Memory B cell (primary cell): ENCODE measurements at regions not wholly inside any gene's neighbourhood (a gene's known extent, or its start where the extent isn't known, plus 50 kb on each side); places are given as distances from the start of the nearest gene placed in this dataset.
"Not testable (repeated sequence)": the region's sequence is repeated elsewhere in the genome, so short reads cannot be mapped to it uniquely, and the experiment has no call there.

Experiments used
- ATAC-seq: fragments of 150-1000 bp; cut with Tn5 transposase; 2 replicates; pipeline ENCODE4 v1.10.0; 2021; ENCODE audit warnings: low read depth, mild to moderate bottlenecking, moderate library complexity
- DNase-seq, 2 donors: peaks; one replicate each; pipeline ENCODE4 v3.0.0; 2022; ENCODE audit warnings: low spot score in 2 of 2
- H3K27ac Mint-ChIP-seq: one replicate; pipeline ENCODE4 v1.8.0; 2022; ENCODE audit warnings: mild to moderate bottlenecking, moderate library complexity, mixed read lengths
- H3K27me3 Mint-ChIP-seq: one replicate; pipeline ENCODE4 v1.8.0; 2022; ENCODE audit warnings: mixed read lengths
- H3K36me3 Mint-ChIP-seq: one replicate; pipeline ENCODE4 v1.8.0; 2022; ENCODE audit warnings: mild to moderate bottlenecking, mixed read lengths
- H3K4me1 Mint-ChIP-seq: one replicate; pipeline ENCODE4 v1.8.0; 2022; ENCODE audit warnings: mixed read lengths
- H3K4me3 Mint-ChIP-seq: one replicate; pipeline ENCODE4 v1.8.0; 2022; ENCODE audit warnings: mild to moderate bottlenecking, moderate library complexity, mixed read lengths
- H3K9me3 Mint-ChIP-seq: one replicate; pipeline ENCODE4 v1.8.0; 2022; ENCODE audit warnings: mixed read lengths

- no peaks in the 10 kb centered on the region for H3K4me1 Mint-ChIP-seq
- no peak for ATAC-seq
- H3K27ac Mint-ChIP-seq, result no peak overlapping the region
- no peaks in the 10 kb centered on the region for H3K27me3 Mint-ChIP-seq
- no peaks in the 10 kb centered on the region for H3K36me3 Mint-ChIP-seq
- H3K9me3 Mint-ChIP-seq, result peaks cover 5% of the 10 kb centered on the region
- no peak overlapping the region for H3K4me3 Mint-ChIP-seq
- no peak for DNase-seq
Observed at GRCh38 chr15:95175914-95176658, 944.7 kb downstream of the MCTP2 start.

DNA sequence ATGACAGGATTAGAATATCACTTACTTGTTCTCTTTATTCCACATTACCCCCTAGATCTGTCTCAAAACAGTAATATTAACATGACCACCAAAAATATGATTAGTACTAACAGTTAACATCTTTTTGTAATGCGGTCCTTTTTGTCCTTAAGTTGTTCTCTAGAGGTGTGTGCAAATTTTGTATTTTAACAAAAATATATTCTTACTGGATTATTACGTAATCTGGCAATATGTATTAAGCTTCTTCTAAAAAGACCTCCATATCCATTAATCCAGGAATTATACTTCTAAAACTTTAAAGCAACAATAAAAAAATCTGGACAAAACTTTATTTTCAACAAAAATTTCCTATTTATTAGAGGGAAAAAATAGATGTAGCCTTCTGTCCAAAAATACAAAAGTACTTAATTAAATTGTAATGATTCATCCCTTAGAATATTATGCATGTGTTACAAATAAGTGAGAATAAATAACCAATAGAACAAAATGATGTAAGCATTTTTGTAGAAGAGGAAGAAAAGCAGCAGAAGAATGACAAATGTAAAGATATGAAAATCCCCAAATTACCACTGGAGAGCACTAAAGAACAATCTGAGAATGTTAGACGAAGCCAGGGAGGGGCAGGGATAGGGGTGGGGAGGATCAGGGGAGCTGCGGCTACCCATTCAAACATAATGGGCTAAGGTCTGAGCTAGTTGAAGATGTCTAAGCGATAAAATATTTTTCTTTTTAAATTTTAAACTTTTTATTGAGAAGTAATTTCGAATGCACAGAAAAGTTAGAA, 945.6 kb downstream of the MCTP2 start:
- Mint-ChIP-seq H3K27ac (no peak overlapping the region), H3K9me3 (peaks cover 5% of the 10 kb centered on the region), H3K4me3 (no peak overlapping the region), H3K27me3 (no peaks in the 10 kb centered on the region), H3K36me3 (no peaks in the 10 kb centered on the region), H3K4me1 (no peaks in the 10 kb centered on the region)
- DNase-seq (no peak), ATAC-seq (no peak)

GRCh38 chr15:95180530-95180929, 949.2 kb downstream of the MCTP2 start:
- H3K27me3 Mint-ChIP-seq, result no peaks in the 10 kb centered on the region
- no peaks in the 10 kb centered on the region for H3K36me3 Mint-ChIP-seq
- H3K4me3 Mint-ChIP-seq, result no peak overlapping the region
- H3K27ac Mint-ChIP-seq, result no peak overlapping the region
- H3K9me3 Mint-ChIP-seq, result peaks cover 4% of the 10 kb centered on the region
- H3K4me1 Mint-ChIP-seq, result no peaks in the 10 kb centered on the region
- DNase-seq (no peak), ATAC-seq (no peak)

- DNase-seq, result no peak
- Mint-ChIP-seq H3K36me3 (no peaks in the 10 kb centered on the region), H3K27me3 (no peaks in the 10 kb centered on the region), H3K4me1 (no peaks in the 10 kb centered on the region), H3K4me3 (no peak overlapping the region), H3K27ac (no peak overlapping the region), H3K9me3 (peaks cover 5% of the 10 kb centered on the region)
- no peak for ATAC-seq
Observed at GRCh38 chr15:95182091-95182490, 950.7 kb downstream of the MCTP2 start.

- no peak overlapping the region for H3K4me3 Mint-ChIP-seq
- no peaks in the 10 kb centered on the region for H3K36me3 Mint-ChIP-seq
Observed at GRCh38 chr15:95192923-95193322, 961.6 kb downstream of the MCTP2 start.

DNA sequence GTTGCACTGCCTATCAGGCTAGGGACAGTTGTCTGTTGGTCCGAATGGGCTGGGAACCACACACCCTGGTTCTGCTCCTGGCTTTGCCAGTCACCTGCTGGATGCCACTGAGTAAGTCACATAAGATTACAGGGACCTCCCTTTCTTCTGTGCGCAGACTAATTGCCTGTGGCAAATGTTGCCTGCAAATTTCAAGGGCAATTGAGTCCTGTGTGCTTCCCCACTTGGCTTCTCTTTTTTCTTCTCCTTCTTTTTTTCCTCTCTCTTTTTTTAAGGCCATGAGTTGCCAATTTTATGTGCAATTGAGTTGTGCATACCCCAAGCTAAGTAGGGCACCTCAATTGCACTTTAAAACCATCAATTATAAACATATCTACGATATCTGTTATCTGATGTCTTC, 963.4 kb downstream of the MCTP2 start:
- ATAC-seq (no peak), DNase-seq (no peak)
- Mint-ChIP-seq H3K36me3 (no peaks in the 10 kb centered on the region), H3K27ac (no peak overlapping the region), H3K4me3 (no peak overlapping the region), H3K27me3 (no peaks in the 10 kb centered on the region), H3K9me3 (peaks cover 5% of the 10 kb centered on the region), H3K4me1 (no peaks in the 10 kb centered on the region)

More at GRCh38 chr15:95192923-95193322, 961.6 kb downstream of the MCTP2 start:
- peaks cover 4% of the 10 kb centered on the region for H3K9me3 Mint-ChIP-seq
- H3K27ac Mint-ChIP-seq, result no peak overlapping the region
- DNase-seq (no peak), ATAC-seq (no peak)
- no peaks in the 10 kb centered on the region for H3K27me3 Mint-ChIP-seq
- no peaks in the 10 kb centered on the region for H3K4me1 Mint-ChIP-seq

DNA sequence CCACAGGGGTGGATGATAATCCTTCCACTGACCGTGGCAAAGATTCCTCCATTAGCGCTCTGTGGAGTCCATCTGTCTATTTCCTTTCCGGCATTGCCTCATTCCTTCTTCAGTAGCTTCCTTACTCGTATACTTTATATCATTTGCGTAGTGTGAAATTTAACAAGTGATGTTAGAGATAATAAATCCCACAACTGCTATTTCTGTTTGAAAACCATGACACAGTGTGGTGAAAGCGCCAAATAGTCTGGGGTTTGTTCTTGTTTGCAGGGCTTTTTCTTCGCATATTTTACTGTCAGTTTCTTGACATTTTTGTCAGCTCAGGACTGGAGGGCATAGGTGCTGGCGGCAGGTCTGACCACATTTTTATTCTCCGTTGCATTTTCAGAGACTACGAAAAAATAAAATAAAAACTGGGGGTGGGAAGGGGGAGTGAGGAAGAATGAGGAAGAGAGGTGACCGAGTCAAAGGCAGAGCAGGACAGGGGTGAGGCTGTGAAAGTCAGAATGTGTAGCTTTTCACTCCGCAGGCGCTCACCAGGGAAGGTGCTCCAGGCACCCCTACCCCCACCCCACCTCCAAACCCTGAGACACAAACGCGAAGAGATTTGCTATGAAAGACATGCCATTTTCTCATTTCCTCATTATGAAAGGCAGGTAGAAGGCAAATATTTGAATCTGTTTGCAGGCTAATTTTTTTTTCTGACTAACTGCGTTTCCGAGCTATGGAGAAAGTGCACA, 965.0 kb downstream of the MCTP2 start:
- DNase-seq (no peak), ATAC-seq (no peak)
- Mint-ChIP-seq H3K4me3 (no peak overlapping the region), H3K9me3 (peaks cover 7% of the 10 kb centered on the region), H3K27me3 (no peaks in the 10 kb centered on the region), H3K4me1 (no peaks in the 10 kb centered on the region), H3K36me3 (no peaks in the 10 kb centered on the region), H3K27ac (no peak overlapping the region)

- Mint-ChIP-seq H3K4me1 (no peaks in the 10 kb centered on the region), H3K9me3 (peaks cover 18% of the 10 kb centered on the region), H3K36me3 (no peaks in the 10 kb centered on the region), H3K4me3 (no peak overlapping the region), H3K27me3 (no peaks in the 10 kb centered on the region), H3K27ac (no peak overlapping the region)
- DNase-seq, result no peak
- ATAC-seq, result no peak
Observed at GRCh38 chr15:95202569-95203349, 971.4 kb downstream of the MCTP2 start.

GRCh38 chr15:95205077-95205476, 973.7 kb downstream of the MCTP2 start:
- peaks cover 18% of the 10 kb centered on the region for H3K9me3 Mint-ChIP-seq
- H3K36me3 Mint-ChIP-seq, result no peaks in the 10 kb centered on the region
- no peak overlapping the region for H3K27ac Mint-ChIP-seq
- no peak overlapping the region for H3K4me3 Mint-ChIP-seq
- ATAC-seq (no peak), DNase-seq (no peak)
- no peaks in the 10 kb centered on the region for H3K4me1 Mint-ChIP-seq
- no peaks in the 10 kb centered on the region for H3K27me3 Mint-ChIP-seq

DNA sequence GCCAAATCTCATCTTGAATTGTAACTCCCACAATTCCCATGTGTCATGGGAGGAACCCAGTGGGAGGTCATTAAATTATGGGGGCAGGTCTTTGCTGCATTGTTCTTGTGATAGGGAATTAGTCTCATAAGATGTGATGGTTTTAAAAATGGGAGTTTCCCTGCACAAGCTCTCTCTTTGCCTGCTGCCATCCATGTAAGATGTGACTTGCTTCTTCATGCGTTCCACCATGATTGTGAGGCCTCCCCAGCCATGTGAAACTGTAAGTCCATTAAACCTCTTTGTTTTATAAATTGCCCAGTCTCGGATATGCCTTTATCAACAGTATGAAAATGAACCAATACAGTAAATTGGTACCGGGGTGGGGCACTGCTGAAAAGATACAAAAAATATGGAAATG, 974.5 kb downstream of the MCTP2 start:
- not testable (repeated sequence) for H3K27ac Mint-ChIP-seq, ATAC-seq, H3K4me3 Mint-ChIP-seq, H3K36me3 Mint-ChIP-seq, H3K27me3 Mint-ChIP-seq, DNase-seq, H3K4me1 Mint-ChIP-seq
- H3K9me3 Mint-ChIP-seq, result peaks cover 16% of the 10 kb centered on the region

- peaks cover 13% of the 10 kb centered on the region for H3K9me3 Mint-ChIP-seq
- H3K27me3 Mint-ChIP-seq, result no peaks in the 10 kb centered on the region
- H3K36me3 Mint-ChIP-seq, result no peaks in the 10 kb centered on the region
- no peak overlapping the region for H3K4me3 Mint-ChIP-seq
- no peaks in the 10 kb centered on the region for H3K4me1 Mint-ChIP-seq
- no peak for ATAC-seq
- H3K27ac Mint-ChIP-seq, result no peak overlapping the region
- no peak for DNase-seq
Observed at GRCh38 chr15:95208071-95208470, 976.7 kb downstream of the MCTP2 start.

DNA sequence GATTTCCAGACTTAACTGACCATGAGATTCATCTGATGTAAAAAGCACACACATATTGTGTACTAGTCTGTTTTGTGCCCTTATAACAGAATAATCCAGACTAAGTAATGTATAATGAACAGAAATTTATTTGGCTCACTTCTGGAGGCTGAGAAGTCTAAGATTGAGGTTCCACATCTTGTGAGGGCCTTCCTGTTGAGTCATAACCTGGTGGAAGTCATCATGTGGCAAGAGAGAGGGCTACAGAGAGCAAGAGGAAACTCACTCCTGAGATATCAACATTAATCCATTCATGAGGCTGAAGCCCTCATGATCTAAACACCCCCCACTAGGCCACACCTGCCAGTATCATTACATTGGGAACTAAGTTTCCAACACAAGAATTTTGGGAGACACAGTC, 977.6 kb downstream of the MCTP2 start:
- ATAC-seq, result no peak
- Mint-ChIP-seq H3K27me3 (no peaks in the 10 kb centered on the region), H3K4me3 (no peak overlapping the region), H3K27ac (no peak overlapping the region), H3K9me3 (peaks cover 12% of the 10 kb centered on the region), H3K36me3 (no peaks in the 10 kb centered on the region), H3K4me1 (no peaks in the 10 kb centered on the region)
- no peak for DNase-seq

GRCh38 chr15:95210436-95210981, 979.1 kb downstream of the MCTP2 start:
- ATAC-seq, result no peak
- Mint-ChIP-seq H3K4me3 (no peak overlapping the region), H3K36me3 (no peaks in the 10 kb centered on the region)

More at GRCh38 chr15:95210436-95210981, 979.1 kb downstream of the MCTP2 start:
- peaks cover 14% of the 10 kb centered on the region for H3K9me3 Mint-ChIP-seq
- no peak for DNase-seq
- H3K27ac Mint-ChIP-seq, result no peak overlapping the region
- no peaks in the 10 kb centered on the region for H3K27me3 Mint-ChIP-seq
- H3K4me1 Mint-ChIP-seq, result no peaks in the 10 kb centered on the region
